Activated CD4-positive, alpha-beta T cell treated with anti-CD3 and anti-CD28 coated beads, Interleukin-2, amount 10 ng/mL, durations not matched to agents 7 days and 5 days (primary cell): ENCODE measurements at regions not wholly inside any gene's neighbourhood (a gene's known extent, or its start where the extent isn't known, plus 50 kb on each side); places are given as distances from the start of the nearest gene placed in this dataset.

ENCODE experiments used
- CTCF ChIA-PET: fragments of 350-600 bp; sonication (Branson Sonifier 250); formaldehyde crosslinking; loops from one replicate; lab custom pipeline; 2021; ENCODE audit warnings: antibody characterized with exemption; lab: Charles Lee
- POLR2A ChIA-PET: fragments of 350-600 bp; sonication (Branson Sonifier 250); formaldehyde crosslinking; loops from one replicate; lab custom pipeline; 2021; ENCODE audit warnings: antibody characterized with exemption; lab: Charles Lee
- DNase-seq: peaks from one replicate; pipeline ENCODE4 v3.0.0-alpha.2; 2020
- H3K27ac Mint-ChIP-seq: one replicate; pipeline ENCODE4 v1.8.0; 2021; ENCODE audit warnings: mild to moderate bottlenecking, moderate library complexity, mixed read lengths
- H3K27me3 Mint-ChIP-seq: one replicate; pipeline ENCODE4 v1.8.0; 2021; ENCODE audit warnings: mixed read lengths
- H3K36me3 Mint-ChIP-seq: one replicate; pipeline ENCODE4 v1.8.0; 2021; ENCODE audit warnings: low read depth, mixed read lengths
- H3K4me1 Mint-ChIP-seq: one replicate; pipeline ENCODE4 v1.8.0; 2021; ENCODE audit warnings: mixed read lengths
- H3K4me3 Mint-ChIP-seq: one replicate; pipeline ENCODE4 v1.8.0; 2021; ENCODE audit warnings: mild to moderate bottlenecking, moderate library complexity, mixed read lengths
- H3K9me3 Mint-ChIP-seq: one replicate; pipeline ENCODE4 v1.8.0; 2021; ENCODE audit warnings: mixed read lengths

- no peak overlapping the region for H3K4me3 Mint-ChIP-seq
- CTCF ChIA-PET = interaction anchor here (1.3 kb wide), 1 partner anchor 37 kb away, joined by 3 read pairs; no protein-coding TSS in a partner anchor
- H3K36me3 Mint-ChIP-seq = no peaks in the 10 kb centered on the region
- peaks cover 26% of the 10 kb centered on the region for H3K4me1 Mint-ChIP-seq
- POLR2A ChIA-PET = no interaction called here
- H3K9me3 Mint-ChIP-seq = no peaks in the 10 kb centered on the region
- H3K27me3 Mint-ChIP-seq = peaks cover 16% of the 10 kb centered on the region
- no peak for DNase-seq
- H3K27ac Mint-ChIP-seq = no peak overlapping the region
Observed at GRCh38 chr14:97215263-97215969, 418.2 kb downstream of the VRK1 start.

- no peaks in the 10 kb centered on the region for H3K9me3 Mint-ChIP-seq
- H3K4me3 Mint-ChIP-seq = peak overlapping the region; percentile 71
- no peaks in the 10 kb centered on the region for H3K36me3 Mint-ChIP-seq
- POLR2A ChIA-PET = no interaction called here
- no peak for DNase-seq
- CTCF ChIA-PET = interaction anchor here (0.6 to 1.2 kb wide), 2 partner anchors 9 to 284 kb away, joined by 3 read pairs; no protein-coding TSS in a partner anchor
- peaks cover 19% of the 10 kb centered on the region for H3K27me3 Mint-ChIP-seq
- H3K4me1 Mint-ChIP-seq = peaks cover 26% of the 10 kb centered on the region
- no peak overlapping the region for H3K27ac Mint-ChIP-seq
Observed at GRCh38 chr14:97217111-97217885, 420.1 kb downstream of the VRK1 start.

GRCh38 chr14:97218274-97218673 is 421.1 kb downstream of the VRK1 start:
- POLR2A ChIA-PET = no interaction called here
- H3K27me3 Mint-ChIP-seq = peaks cover 21% of the 10 kb centered on the region
- H3K9me3 Mint-ChIP-seq = no peaks in the 10 kb centered on the region
- H3K27ac Mint-ChIP-seq = no peak overlapping the region
- CTCF ChIA-PET = interaction anchor here (0.6 kb wide), 1 partner anchor 285 kb away, joined by 3 read pairs; no protein-coding TSS in a partner anchor
- no peaks in the 10 kb centered on the region for H3K36me3 Mint-ChIP-seq
- peak overlapping the region; percentile 71 for H3K4me3 Mint-ChIP-seq
- peaks cover 26% of the 10 kb centered on the region for H3K4me1 Mint-ChIP-seq
- no peak for DNase-seq

- Mint-ChIP-seq H3K4me3 (peak overlapping the region; percentile 71), H3K27me3 (peaks cover 21% of the 10 kb centered on the region), H3K9me3 (no peaks in the 10 kb centered on the region), H3K36me3 (no peaks in the 10 kb centered on the region), H3K27ac (peak overlapping the region; percentile 43), H3K4me1 (peaks cover 26% of the 10 kb centered on the region)
- ChIA-PET POLR2A (no interaction called here), CTCF (interaction anchor here (0.6 kb wide), 1 partner anchor 13 kb away, joined by 3 read pairs; no protein-coding TSS in a partner anchor)
- peak; percentile 12 for DNase-seq
Observed at GRCh38 chr14:97218691-97219430, 421.7 kb downstream of the VRK1 start.

GRCh38 chr14:97219431-97220017 is 422.3 kb downstream of the VRK1 start:
- peak overlapping the region; percentile 71 for H3K4me3 Mint-ChIP-seq
- ChIA-PET POLR2A (no interaction called here), CTCF (no interaction called here)
- H3K27me3 Mint-ChIP-seq = peaks cover 21% of the 10 kb centered on the region
- peaks cover 26% of the 10 kb centered on the region for H3K4me1 Mint-ChIP-seq
- H3K9me3 Mint-ChIP-seq = no peaks in the 10 kb centered on the region
- H3K27ac Mint-ChIP-seq = peak overlapping the region; percentile 51
- no peak for DNase-seq
- no peaks in the 10 kb centered on the region for H3K36me3 Mint-ChIP-seq

- H3K9me3 Mint-ChIP-seq = peaks cover 2% of the 10 kb centered on the region
- peaks cover 26% of the 10 kb centered on the region for H3K4me1 Mint-ChIP-seq
- no peaks in the 10 kb centered on the region for H3K36me3 Mint-ChIP-seq
- peaks cover 17% of the 10 kb centered on the region for H3K27me3 Mint-ChIP-seq
- no peak overlapping the region for H3K4me3 Mint-ChIP-seq
- ChIA-PET POLR2A (no interaction called here), CTCF (no interaction called here)
- H3K27ac Mint-ChIP-seq = no peak overlapping the region
- DNase-seq = no peak
Observed at GRCh38 chr14:97221572-97222285, 424.5 kb downstream of the VRK1 start.

GRCh38 chr14:97224016-97224415 is 426.8 kb downstream of the VRK1 start:
- CTCF ChIA-PET = no interaction called here
- POLR2A ChIA-PET = no interaction called here
- peaks cover 17% of the 10 kb centered on the region for H3K27me3 Mint-ChIP-seq
- peaks cover 2% of the 10 kb centered on the region for H3K9me3 Mint-ChIP-seq
- no peaks in the 10 kb centered on the region for H3K36me3 Mint-ChIP-seq
- no peak for DNase-seq
- H3K4me3 Mint-ChIP-seq = no peak overlapping the region
- H3K4me1 Mint-ChIP-seq = peaks cover 9% of the 10 kb centered on the region
- peak overlapping the region; percentile 43 for H3K27ac Mint-ChIP-seq

GRCh38 chr14:97230051-97230450 is 432.9 kb downstream of the VRK1 start:
- POLR2A ChIA-PET = no interaction called here
- Mint-ChIP-seq H3K36me3 (no peaks in the 10 kb centered on the region), H3K27ac (no peak overlapping the region), H3K4me1 (no peaks in the 10 kb centered on the region), H3K27me3 (peaks cover 6% of the 10 kb centered on the region), H3K4me3 (no peak overlapping the region), H3K9me3 (peaks cover 2% of the 10 kb centered on the region)
- CTCF ChIA-PET = no interaction called here
- no peak for DNase-seq

- Mint-ChIP-seq H3K27ac (no peak overlapping the region), H3K36me3 (no peaks in the 10 kb centered on the region), H3K9me3 (no peaks in the 10 kb centered on the region), H3K4me3 (no peak overlapping the region), H3K27me3 (peaks cover 8% of the 10 kb centered on the region), H3K4me1 (no peaks in the 10 kb centered on the region)
- no peak for DNase-seq
- POLR2A ChIA-PET = no interaction called here
- CTCF ChIA-PET = no interaction called here
Observed at GRCh38 chr14:97233319-97233985, 436.3 kb downstream of the VRK1 start.

- Mint-ChIP-seq H3K27me3 (peaks cover 24% of the 10 kb centered on the region), H3K36me3 (no peaks in the 10 kb centered on the region), H3K9me3 (no peaks in the 10 kb centered on the region), H3K27ac (no peak overlapping the region), H3K4me3 (no peak overlapping the region), H3K4me1 (peaks cover 13% of the 10 kb centered on the region)
- ChIA-PET CTCF (no interaction called here), POLR2A (no interaction called here)
- no peak for DNase-seq
Observed at GRCh38 chr14:97246648-97247047, 449.5 kb downstream of the VRK1 start.

GRCh38 chr14:97248973-97249372 is 451.8 kb downstream of the VRK1 start:
- H3K27me3 Mint-ChIP-seq = peaks cover 12% of the 10 kb centered on the region
- H3K4me3 Mint-ChIP-seq = no peak overlapping the region
- peaks cover 37% of the 10 kb centered on the region for H3K4me1 Mint-ChIP-seq
- POLR2A ChIA-PET = no interaction called here
- peaks cover 5% of the 10 kb centered on the region for H3K36me3 Mint-ChIP-seq
- peaks cover 7% of the 10 kb centered on the region for H3K9me3 Mint-ChIP-seq
- CTCF ChIA-PET = no interaction called here
- no peak for DNase-seq
- no peak overlapping the region for H3K27ac Mint-ChIP-seq

GRCh38 chr14:97250931-97251330 is 453.7 kb downstream of the VRK1 start:
- Mint-ChIP-seq H3K4me1 (peaks cover 39% of the 10 kb centered on the region), H3K4me3 (no peak overlapping the region), H3K27ac (no peak overlapping the region), H3K36me3 (peaks cover 5% of the 10 kb centered on the region), H3K27me3 (peaks cover 4% of the 10 kb centered on the region), H3K9me3 (peaks cover 7% of the 10 kb centered on the region)
- no peak for DNase-seq
- CTCF ChIA-PET = no interaction called here
- POLR2A ChIA-PET = no interaction called here
